MM.1S (cell line): ENCODE measurements at regions not wholly inside any gene's neighbourhood (a gene's known extent, or its start where the extent isn't known, plus 50 kb on each side); places are given as distances from the start of the nearest gene placed in this dataset.

Source experiments
- DNase-seq: peaks from one replicate; pipeline ENCODE4 v3.0.0-alpha.2; 2015
- H2AFZ ChIP-seq: fragments of 300-600 bp; sonication (generic); 2 replicates; pipeline ENCODE4 v1.6.0; 2016; ENCODE audit warnings: antibody characterized with exemption, low read length
- H3F3A ChIP-seq: fragments of 300-600 bp; sonication (generic); 2 replicates; pipeline ENCODE4 v1.6.1; 2016; ENCODE audit warnings: mild to moderate bottlenecking, antibody characterized with exemption, low read length, moderate library complexity, mixed read lengths; ENCODE audit not compliant: insufficient read depth
- H3K27ac ChIP-seq: fragments of 300-600 bp; sonication (generic); 2 replicates; pipeline ENCODE4 v1.5.1; 2016; ENCODE audit warnings: mild to moderate bottlenecking, low read length
- H3K27me3 ChIP-seq: fragments of 300-600 bp; sonication (generic); replicated peaks from 2 replicates; pipeline ENCODE4 v1.6.0; 2016; ENCODE audit warnings: low read length; ENCODE audit not compliant: insufficient read depth
- H3K36me3 ChIP-seq: fragments of 300-600 bp; sonication (generic); replicated peaks from 2 replicates; pipeline ENCODE4 v1.6.1; 2016; ENCODE audit warnings: mild to moderate bottlenecking, low read length, mixed read lengths; ENCODE audit not compliant: insufficient read depth
- H3K4me1 ChIP-seq: fragments of 300-600 bp; sonication (generic); 2 replicates; pipeline ENCODE4 v1.6.1; 2016; ENCODE audit warnings: low read length, mixed read lengths
- H3K4me2 ChIP-seq: fragments of 300-600 bp; sonication (generic); 2 replicates; pipeline ENCODE4 v1.6.0; 2016; ENCODE audit warnings: low read depth, low read length
- H3K4me3 ChIP-seq: fragments of 300-600 bp; sonication (generic); 2 replicates; pipeline ENCODE4 v1.5.1; 2016; ENCODE audit warnings: low read length, mixed read lengths
- H3K79me2 ChIP-seq: fragments of 300-600 bp; sonication (generic); 2 replicates; pipeline ENCODE4 v1.6.1; 2016; ENCODE audit warnings: mixed run types, low read length, mixed read lengths
- H3K9ac ChIP-seq: fragments of 300-600 bp; sonication (generic); 2 replicates; pipeline ENCODE4 v1.6.1; 2016; ENCODE audit warnings: low read length, mixed read lengths
- H3K9me2 ChIP-seq: fragments of 300-600 bp; sonication (generic); replicated peaks from 2 replicates; pipeline ENCODE4 v1.6.1; 2016; ENCODE audit warnings: mild to moderate bottlenecking, low read length, mixed read lengths; ENCODE audit not compliant: insufficient read depth
- H3K9me3 ChIP-seq: fragments of 300-600 bp; sonication (generic); replicated peaks from 2 replicates; pipeline ENCODE4 v1.6.1; 2016; ENCODE audit warnings: mild to moderate bottlenecking, low read length, mixed read lengths; ENCODE audit not compliant: insufficient read depth
- H4K20me1 ChIP-seq: fragments of 300-600 bp; sonication (generic); 2 replicates; pipeline ENCODE4 v1.6.1; 2016; ENCODE audit warnings: mild to moderate bottlenecking, low read length, moderate library complexity, mixed read lengths; ENCODE audit not compliant: insufficient read depth
- EZH2 ChIP-seq: fragments of 300-600 bp; sonication (generic); optimal IDR thresholded peaks from 2 replicates; pipeline ENCODE3; 2017; ENCODE audit warnings: low read depth, mild to moderate bottlenecking, antibody characterized with exemption, low read length, mixed read lengths
- EZH2phosphoT487 ChIP-seq: fragments of 300-600 bp; sonication (generic); IDR thresholded peaks from 2 replicates; pipeline ENCODE4 v1.6.1; 2018; ENCODE audit warnings: antibody characterized with exemption, low read length
- TF ChIP-seq, protein P1 (sequence below): fragments of 300-600 bp; sonication (generic); IDR thresholded peaks from 2 replicates; pipeline ENCODE4 v1.5.1; 2016; ENCODE audit warnings: antibody characterized with exemption, low read length, mixed read lengths

DNA sequence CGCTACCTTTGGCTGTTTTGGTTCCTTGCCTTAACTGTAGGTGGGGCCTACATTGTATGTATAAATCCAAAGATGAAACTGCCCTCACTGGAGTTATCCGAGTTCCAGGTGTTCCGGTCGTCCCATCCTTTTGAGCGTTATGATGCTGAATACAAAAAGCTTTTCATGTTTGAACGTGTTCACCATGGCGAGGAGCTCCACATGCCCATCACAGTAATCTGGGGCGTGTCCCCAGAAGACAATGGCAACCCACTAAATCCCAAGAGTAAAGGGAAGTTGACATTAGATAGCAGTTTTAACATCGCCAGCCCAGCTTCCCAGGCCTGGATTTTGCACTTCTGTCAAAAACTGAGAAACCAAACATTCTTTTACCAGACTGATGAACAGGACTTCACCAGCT, 139.5 kb downstream of the TLR5 start:
- H3K79me2 ChIP-seq = no peaks in the 10 kb centered on the region
- H3K9me2 ChIP-seq = no peaks in the 10 kb centered on the region
- no peak for DNase-seq
- no peaks in the 10 kb centered on the region for H3K27me3 ChIP-seq
- no peaks in the 10 kb centered on the region for H4K20me1 ChIP-seq
- TF ChIP-seq, protein P1, sequence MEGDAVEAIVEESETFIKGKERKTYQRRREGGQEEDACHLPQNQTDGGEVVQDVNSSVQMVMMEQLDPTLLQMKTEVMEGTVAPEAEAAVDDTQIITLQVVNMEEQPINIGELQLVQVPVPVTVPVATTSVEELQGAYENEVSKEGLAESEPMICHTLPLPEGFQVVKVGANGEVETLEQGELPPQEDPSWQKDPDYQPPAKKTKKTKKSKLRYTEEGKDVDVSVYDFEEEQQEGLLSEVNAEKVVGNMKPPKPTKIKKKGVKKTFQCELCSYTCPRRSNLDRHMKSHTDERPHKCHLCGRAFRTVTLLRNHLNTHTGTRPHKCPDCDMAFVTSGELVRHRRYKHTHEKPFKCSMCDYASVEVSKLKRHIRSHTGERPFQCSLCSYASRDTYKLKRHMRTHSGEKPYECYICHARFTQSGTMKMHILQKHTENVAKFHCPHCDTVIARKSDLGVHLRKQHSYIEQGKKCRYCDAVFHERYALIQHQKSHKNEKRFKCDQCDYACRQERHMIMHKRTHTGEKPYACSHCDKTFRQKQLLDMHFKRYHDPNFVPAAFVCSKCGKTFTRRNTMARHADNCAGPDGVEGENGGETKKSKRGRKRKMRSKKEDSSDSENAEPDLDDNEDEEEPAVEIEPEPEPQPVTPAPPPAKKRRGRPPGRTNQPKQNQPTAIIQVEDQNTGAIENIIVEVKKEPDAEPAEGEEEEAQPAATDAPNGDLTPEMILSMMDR = no peak
- TF ChIP-seq EZH2 (no peak), EZH2phosphoT487 (no peak)
- H3K4me2 ChIP-seq = no peak overlapping the region
- no peak overlapping the region for H2AFZ ChIP-seq
- no peak overlapping the region for H3K4me3 ChIP-seq
- H3K36me3 ChIP-seq = no peaks in the 10 kb centered on the region
- H3F3A ChIP-seq = no peaks in the 10 kb centered on the region
- H3K27ac ChIP-seq = no peak overlapping the region
- H3K4me1 ChIP-seq = no peaks in the 10 kb centered on the region
- no peaks in the 10 kb centered on the region for H3K9me3 ChIP-seq
- no peak overlapping the region for H3K9ac ChIP-seq

DNA sequence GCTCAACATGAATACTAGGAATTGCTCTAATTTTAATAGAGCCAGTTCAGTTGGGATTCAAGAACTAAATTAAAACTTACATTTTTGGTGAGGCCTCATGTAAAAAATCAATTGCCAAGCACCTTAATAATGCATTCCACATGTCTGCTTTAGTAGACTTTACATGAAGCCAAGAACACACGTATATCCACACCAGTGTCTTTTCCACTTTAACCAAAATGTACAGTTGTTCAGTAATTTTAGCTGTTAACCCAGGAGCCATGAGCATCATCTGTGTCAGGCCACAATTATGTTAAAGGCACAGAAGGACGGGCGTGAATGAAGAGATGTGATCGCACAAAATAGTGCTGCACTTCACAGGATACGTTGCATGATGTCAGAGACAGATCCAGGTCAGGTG, 136.7 kb downstream of the TLR5 start:
- Histone ChIP-seq H3K9me3 (no peaks in the 10 kb centered on the region), H3K36me3 (no peaks in the 10 kb centered on the region), H3K4me2 (no peak overlapping the region), H3K79me2 (no peaks in the 10 kb centered on the region), H2AFZ (no peak overlapping the region), H3K9me2 (no peaks in the 10 kb centered on the region), H3K27ac (no peak overlapping the region), H3K4me1 (no peaks in the 10 kb centered on the region), H3K4me3 (no peak overlapping the region), H3K9ac (no peak overlapping the region), H4K20me1 (no peaks in the 10 kb centered on the region), H3K27me3 (no peaks in the 10 kb centered on the region), H3F3A (no peaks in the 10 kb centered on the region)
- DNase-seq = no peak
- TF ChIP-seq EZH2phosphoT487 (no peak), EZH2 (no peak)
- TF ChIP-seq, protein P1 = no peak

DNA sequence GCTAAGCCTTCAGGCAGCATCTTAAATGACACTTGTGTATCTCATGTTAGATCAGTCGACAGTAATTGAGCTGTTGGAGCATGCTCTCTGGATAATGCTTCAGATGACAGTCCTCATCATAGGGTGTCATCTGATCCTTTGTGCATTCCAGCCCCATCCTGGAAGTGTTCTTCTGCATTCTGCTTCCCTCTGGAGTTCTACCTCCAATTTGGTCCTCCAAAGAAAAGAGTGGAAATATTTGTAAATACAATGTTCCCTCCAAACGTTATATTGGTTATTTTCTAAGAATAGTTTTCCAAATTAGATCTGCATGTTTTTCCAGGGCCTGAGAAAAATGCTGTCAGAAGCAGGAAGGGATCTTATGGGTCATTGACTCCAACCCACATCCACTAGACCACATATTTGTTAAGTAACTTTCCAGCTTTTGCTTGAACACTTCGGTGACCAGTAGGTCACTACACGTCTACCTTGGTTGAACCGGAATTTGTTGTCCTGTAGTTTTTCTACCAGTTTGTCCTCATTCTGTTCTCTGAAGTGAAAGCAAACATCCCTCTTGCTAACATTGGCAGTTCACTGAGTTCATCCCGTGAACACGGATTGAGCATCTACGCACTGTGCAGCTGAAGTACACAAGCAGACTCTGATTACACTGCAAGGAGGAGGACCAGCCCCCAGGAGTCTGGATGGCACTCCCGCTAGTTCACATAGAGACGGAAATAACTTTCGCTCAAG, 136.0 kb downstream of the TLR5 start:
- no peak overlapping the region for H3K9ac ChIP-seq
- H4K20me1 ChIP-seq = no peaks in the 10 kb centered on the region
- H3K27ac ChIP-seq = no peak overlapping the region
- no peak for DNase-seq
- TF ChIP-seq EZH2 (no peak), EZH2phosphoT487 (no peak)
- TF ChIP-seq, protein P1 = no peak
- no peaks in the 10 kb centered on the region for H3F3A ChIP-seq
- no peaks in the 10 kb centered on the region for H3K9me2 ChIP-seq
- no peak overlapping the region for H3K4me2 ChIP-seq
- H3K27me3 ChIP-seq = no peaks in the 10 kb centered on the region
- H3K36me3 ChIP-seq = no peaks in the 10 kb centered on the region
- no peaks in the 10 kb centered on the region for H3K4me1 ChIP-seq
- H3K4me3 ChIP-seq = no peak overlapping the region
- H3K79me2 ChIP-seq = no peaks in the 10 kb centered on the region
- no peak overlapping the region for H2AFZ ChIP-seq
- H3K9me3 ChIP-seq = no peaks in the 10 kb centered on the region
